Tibial artery (tissue), 4 donors: ENCODE measurements at regions not wholly inside any gene's neighbourhood (a gene's known extent, or its start where the extent isn't known, plus 50 kb on each side); places are given as distances from the start of the nearest gene placed in this dataset.

Experiments used
- DNase-seq, 2 donors: peaks; one replicate each; pipeline ENCODE4 v3.0.0-alpha.2; 2019
- H3K27ac ChIP-seq, 2 donors: fragments of 200-600 bp; sonication (generic) in 1 of 2; 1 replicate in 1 of 2; 2 replicates in 1 of 2; pipeline ENCODE4 v1.5.1; 2018 to 2019; ENCODE audit warnings: mild to moderate bottlenecking in 1 of 2
- H3K27me3 ChIP-seq, 2 donors: fragments of 200-600 bp; sonication (generic) in 1 of 2; one replicate each; pipeline versions ENCODE4 v1.5.1 to v1.6.0; 2016 to 2019
- H3K36me3 ChIP-seq, 3 donors: fragments of 200-600 bp; sonication (generic) in 2 of 3; one replicate each; pipeline ENCODE4 v1.5.1; 2016 to 2019; ENCODE audit warnings: mild to moderate bottlenecking in 2 of 3
- H3K4me1 ChIP-seq, 4 donors: fragments of 200-600 bp; sonication (generic) in 2 of 4; 1 replicate in 3 of 4; 2 replicates in 1 of 4; pipeline ENCODE4 v1.5.1; 2016 to 2019
- H3K4me3 ChIP-seq, 2 donors: fragments of 200-600 bp; sonication (generic) in 1 of 2; 1 replicate in 1 of 2; 2 replicates in 1 of 2; pipeline ENCODE4 v1.5.1; 2018 to 2019; ENCODE audit warnings: mild to moderate bottlenecking in 2 of 2
- H3K9me3 ChIP-seq, 3 donors: fragments of 200-600 bp; sonication (generic) in 1 of 3; one replicate each; pipeline ENCODE4 v1.5.1; 2016 to 2019
- intact Hi-C: fragments of 100-400 bp; cut with DNase I; formaldehyde crosslinking; loops from one replicate; pipeline ENCODE4 v1.15.0; 2023; ENCODE audit warnings: low total_unique reads
- TF ChIP-seq, protein P1 (sequence below), 2 experiments: fragments of 200-600 bp in 1 of 2; fragments of 450-650 bp in 1 of 2; IDR thresholded peaks; one replicate each; pipeline ENCODE4 v1.5.1; 2017 to 2019; ENCODE audit warnings: antibody characterized with exemption in 2 of 2, mild to moderate bottlenecking in 1 of 2, moderate library complexity in 1 of 2

DNA sequence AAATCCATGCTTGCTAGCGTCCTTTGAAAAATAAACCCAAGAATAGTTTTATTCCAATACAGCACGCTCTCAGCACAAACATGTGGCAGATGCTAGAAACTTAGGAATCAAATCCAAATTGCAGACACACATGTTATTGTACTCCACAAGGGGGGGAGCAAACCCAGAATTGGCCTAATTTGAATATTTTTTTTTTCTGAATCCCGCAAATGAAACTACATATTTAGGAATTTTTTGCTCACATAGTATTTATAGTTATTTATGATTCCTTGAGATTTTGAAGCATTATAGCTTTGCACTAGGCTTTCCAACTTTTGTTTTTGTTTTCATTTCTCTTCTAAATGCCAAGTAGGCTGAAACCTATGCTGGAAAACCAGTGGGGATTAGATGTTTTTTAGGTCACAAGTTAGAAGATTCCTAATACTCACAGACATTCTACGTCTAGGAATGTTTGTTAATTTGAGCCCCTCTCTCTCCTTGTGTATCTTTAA lies 59.3 kb upstream of the CDH11 start:
- no peak overlapping the region for H3K27ac ChIP-seq
- no peak for DNase-seq
- intact Hi-C loops: no loop called here
- no peak overlapping the region for H3K4me3 ChIP-seq
- no peaks in the 10 kb centered on the region for H3K36me3 ChIP-seq
- no peaks in the 10 kb centered on the region for H3K9me3 ChIP-seq
- TF ChIP-seq, protein P1, sequence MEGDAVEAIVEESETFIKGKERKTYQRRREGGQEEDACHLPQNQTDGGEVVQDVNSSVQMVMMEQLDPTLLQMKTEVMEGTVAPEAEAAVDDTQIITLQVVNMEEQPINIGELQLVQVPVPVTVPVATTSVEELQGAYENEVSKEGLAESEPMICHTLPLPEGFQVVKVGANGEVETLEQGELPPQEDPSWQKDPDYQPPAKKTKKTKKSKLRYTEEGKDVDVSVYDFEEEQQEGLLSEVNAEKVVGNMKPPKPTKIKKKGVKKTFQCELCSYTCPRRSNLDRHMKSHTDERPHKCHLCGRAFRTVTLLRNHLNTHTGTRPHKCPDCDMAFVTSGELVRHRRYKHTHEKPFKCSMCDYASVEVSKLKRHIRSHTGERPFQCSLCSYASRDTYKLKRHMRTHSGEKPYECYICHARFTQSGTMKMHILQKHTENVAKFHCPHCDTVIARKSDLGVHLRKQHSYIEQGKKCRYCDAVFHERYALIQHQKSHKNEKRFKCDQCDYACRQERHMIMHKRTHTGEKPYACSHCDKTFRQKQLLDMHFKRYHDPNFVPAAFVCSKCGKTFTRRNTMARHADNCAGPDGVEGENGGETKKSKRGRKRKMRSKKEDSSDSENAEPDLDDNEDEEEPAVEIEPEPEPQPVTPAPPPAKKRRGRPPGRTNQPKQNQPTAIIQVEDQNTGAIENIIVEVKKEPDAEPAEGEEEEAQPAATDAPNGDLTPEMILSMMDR (IDR thresholded peaks at IDR 0.05): peak in 1 of 2 experiments; percentile 10
- no peaks in the 10 kb centered on the region for H3K27me3 ChIP-seq
- H3K4me1 ChIP-seq: peaks cover 0 to 4% (median 0%) of the 10 kb centered on the region in 4 donors

DNA sequence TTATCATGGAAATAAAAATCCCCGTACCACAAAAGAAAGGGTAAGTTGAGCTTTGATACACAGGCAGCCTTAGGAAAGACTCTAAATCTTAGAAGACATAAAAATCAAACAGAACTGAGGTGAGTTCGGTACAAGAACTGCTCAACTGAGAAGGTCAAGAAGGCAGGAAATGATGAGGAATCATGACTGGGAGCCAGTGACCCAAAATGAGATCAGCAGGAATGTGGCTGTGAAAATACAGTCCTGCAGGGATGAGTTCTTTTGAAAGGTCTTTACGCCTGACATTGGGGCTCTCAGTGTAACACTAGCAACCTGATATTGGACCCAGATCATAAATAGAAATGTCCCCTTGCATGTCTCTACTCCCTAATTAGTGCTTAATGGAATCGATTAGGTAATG lies 56.3 kb upstream of the CDH11 start:
- TF ChIP-seq, protein P1 (IDR thresholded peaks at IDR 0.05): no peak
- peaks cover 0 to 4% (median 0%) of the 10 kb centered on the region in 4 donors for H3K4me1 ChIP-seq
- intact Hi-C loops: no loop called here
- no peak overlapping the region for H3K27ac ChIP-seq
- DNase-seq: no peak
- H3K36me3 ChIP-seq: no peaks in the 10 kb centered on the region
- no peaks in the 10 kb centered on the region for H3K9me3 ChIP-seq
- no peaks in the 10 kb centered on the region for H3K27me3 ChIP-seq
- H3K4me3 ChIP-seq: no peak overlapping the region

DNA sequence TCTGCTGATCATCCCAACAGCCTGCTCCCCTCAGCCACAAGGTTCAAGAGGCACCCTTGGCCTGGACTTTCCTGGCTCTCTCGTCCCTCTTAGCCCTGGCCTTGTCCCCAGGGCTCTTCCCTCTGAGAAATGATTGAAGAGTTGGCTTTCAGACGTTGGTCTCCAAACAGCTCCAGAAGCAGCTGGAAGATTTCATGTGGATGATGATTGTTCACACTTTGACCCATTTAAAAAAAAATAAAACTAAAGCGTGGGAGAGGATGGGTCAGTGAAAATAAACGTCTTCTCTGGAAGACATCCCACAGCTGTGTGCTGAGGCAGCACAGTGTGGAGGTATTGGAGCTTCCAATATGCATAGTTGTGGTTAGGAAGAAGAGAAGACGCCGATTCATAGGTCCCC lies 54.7 kb upstream of the CDH11 start:
- Histone ChIP-seq H3K9me3 (no peaks in the 10 kb centered on the region), H3K27me3 (no peaks in the 10 kb centered on the region), H3K4me3 (no peak overlapping the region), H3K27ac (no peak overlapping the region), H3K4me1 (peaks cover 0 to 4% (median 0%) of the 10 kb centered on the region in 4 donors), H3K36me3 (no peaks in the 10 kb centered on the region)
- intact Hi-C loops: no loop called here
- TF ChIP-seq, protein P1 (IDR thresholded peaks at IDR 0.05): no peak
- DNase-seq: no peak

DNA sequence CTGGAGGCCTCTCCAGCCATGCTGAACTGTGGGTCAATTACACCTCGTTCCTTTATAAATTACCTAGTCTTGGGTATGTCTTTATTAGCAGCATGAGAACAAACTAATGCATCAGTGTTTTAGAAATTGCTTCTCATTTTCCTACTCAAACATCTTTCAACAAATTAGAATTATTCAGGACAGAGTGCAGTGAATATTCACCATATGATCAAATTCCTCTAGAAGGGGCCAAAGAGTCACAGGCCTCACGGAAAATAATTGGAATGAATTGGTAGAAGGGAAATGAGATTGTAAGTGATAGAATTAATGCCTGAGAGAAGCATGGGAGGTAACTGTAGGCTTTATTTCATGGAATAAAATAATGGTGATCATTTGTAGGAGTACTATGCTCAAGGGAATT lies 50.5 kb upstream of the CDH11 start:
- H3K9me3 ChIP-seq: no peaks in the 10 kb centered on the region
- H3K4me1 ChIP-seq: no peaks in the 10 kb centered on the region
- no peak overlapping the region for H3K27ac ChIP-seq
- no peaks in the 10 kb centered on the region for H3K36me3 ChIP-seq
- no peaks in the 10 kb centered on the region for H3K27me3 ChIP-seq
- intact Hi-C loops: no loop called here
- no peak for DNase-seq
- H3K4me3 ChIP-seq: no peak overlapping the region
- TF ChIP-seq, protein P1 (IDR thresholded peaks at IDR 0.05): no peak
